Caco-2 (cell line): ENCODE measurements at regions not wholly inside any gene's neighbourhood (a gene's known extent, or its start where the extent isn't known, plus 50 kb on each side); places are given as distances from the start of the nearest gene placed in this dataset.

Experiments
- BruUV-seq: library from RNA; stranded (reverse); fragments of 400-500 nt; replicated peaks from 2 replicates; lab custom pipeline; 2021; lab: Mats Ljungman, UMichigan
- CTCF ChIA-PET: fragments of 300-600 bp; sonication (Branson Sonifier 250); formaldehyde crosslinking; loops from one replicate; lab custom pipeline; 2022; ENCODE audit warnings: antibody characterized with exemption; lab: Charles Lee
- POLR2A ChIA-PET: fragments of 300-600 bp; sonication (Branson Sonifier 250); formaldehyde crosslinking; loops from one replicate; lab custom pipeline; 2022; ENCODE audit warnings: antibody characterized with exemption; lab: Charles Lee
- DNase-seq, 2 experiments: peaks; one replicate each; pipeline versions ENCODE4 v3.0.0 to v3.0.0-alpha.2; 2020 to 2022
- H3K27me3 ChIP-seq: replicated peaks from 2 replicates; pipeline ENCODE4 v1.6.0; 2011; ENCODE audit warnings: low read length; ENCODE audit not compliant: control insufficient read depth, insufficient read depth
- H3K36me3 ChIP-seq: 2 replicates; pipeline ENCODE4 v1.5.1; 2011; ENCODE audit warnings: low read length; ENCODE audit not compliant: control insufficient read depth, insufficient read depth
- H3K4me1 ChIP-seq: fragments of 250-450 bp; sonication (Bioruptor Pico); 2 replicates; pipeline ENCODE4 v1.5.1; 2020; ENCODE audit warnings: mild to moderate bottlenecking
- H3K4me3 ChIP-seq: 2 replicates; pipeline ENCODE4 v1.5.1; 2011; ENCODE audit warnings: low read depth, mild to moderate bottlenecking, control low read depth, low read length
- H3K9me3 ChIP-seq: fragments of 250-450 bp; sonication (Bioruptor Pico); 2 replicates; pipeline ENCODE4 v1.5.1; 2020; ENCODE audit warnings: mild to moderate bottlenecking, moderate library complexity
- H3K27ac Mint-ChIP-seq: one replicate; pipeline ENCODE4 v1.8.0; 2022; ENCODE audit warnings: mixed read lengths; ENCODE audit not compliant: unreplicated experiment
- H3K27me3 Mint-ChIP-seq: one replicate; pipeline ENCODE4 v1.8.0; 2022; ENCODE audit warnings: mixed read lengths; ENCODE audit not compliant: insufficient read depth, unreplicated experiment
- H3K36me3 Mint-ChIP-seq: one replicate; pipeline ENCODE4 v1.8.0; 2022; ENCODE audit warnings: mild to moderate bottlenecking, mixed read lengths; ENCODE audit not compliant: insufficient read depth, unreplicated experiment
- H3K4me1 Mint-ChIP-seq: one replicate; pipeline ENCODE4 v1.8.0; 2022; ENCODE audit warnings: low read depth, mixed read lengths; ENCODE audit not compliant: unreplicated experiment
- H3K4me3 Mint-ChIP-seq: one replicate; pipeline ENCODE4 v1.8.0; 2022; ENCODE audit warnings: mild to moderate bottlenecking, moderate library complexity, mixed read lengths; ENCODE audit not compliant: unreplicated experiment
- H3K9me3 Mint-ChIP-seq: one replicate; pipeline ENCODE4 v1.8.0; 2022; ENCODE audit warnings: mixed read lengths; ENCODE audit not compliant: unreplicated experiment
- intact Hi-C: fragments of 100-400 bp; cut with micrococcal nuclease; formaldehyde crosslinking; loops from one replicate; pipeline ENCODE4 v1.10.0; 2022; ENCODE audit not compliant: unreplicated experiment
- TF ChIP-seq, protein P1 (sequence below), 2 experiments: fragments of 200-600 bp in 1 of 2; IDR thresholded peaks; 1 replicate in 1 of 2; 2 replicates in 1 of 2; pipeline versions ENCODE4 v1.5.1 to v1.8.0; 2011 to 2022; ENCODE audit warnings: antibody characterized with exemption in 1 of 2, control low read depth in 1 of 2, inconsistent platforms in 1 of 2, low read depth in 1 of 2, low read length in 1 of 2, mild to moderate bottlenecking in 1 of 2, moderate library complexity in 1 of 2; ENCODE audit not compliant: insufficient read depth in 1 of 2, severe bottlenecking in 1 of 2, unreplicated experiment in 1 of 2

- intact Hi-C loops, result loop anchor here (1.0 to 10.0 kb wide), 5 partner anchors 40 to 247 kb away; no protein-coding TSS in a partner anchor
- ChIA-PET POLR2A (interaction anchor here (0.6 to 1.7 kb wide), 14 partner anchors 36 to 223 kb away, joined by 3 to 15 read pairs (median 5); partner anchors contain the start of gene HES1), CTCF (interaction anchor here (0.9 to 1.7 kb wide), 4 partner anchors 69 to 227 kb away, joined by 3 to 9 read pairs (median 4); no protein-coding TSS in a partner anchor)
- TF ChIP-seq, protein P1, sequence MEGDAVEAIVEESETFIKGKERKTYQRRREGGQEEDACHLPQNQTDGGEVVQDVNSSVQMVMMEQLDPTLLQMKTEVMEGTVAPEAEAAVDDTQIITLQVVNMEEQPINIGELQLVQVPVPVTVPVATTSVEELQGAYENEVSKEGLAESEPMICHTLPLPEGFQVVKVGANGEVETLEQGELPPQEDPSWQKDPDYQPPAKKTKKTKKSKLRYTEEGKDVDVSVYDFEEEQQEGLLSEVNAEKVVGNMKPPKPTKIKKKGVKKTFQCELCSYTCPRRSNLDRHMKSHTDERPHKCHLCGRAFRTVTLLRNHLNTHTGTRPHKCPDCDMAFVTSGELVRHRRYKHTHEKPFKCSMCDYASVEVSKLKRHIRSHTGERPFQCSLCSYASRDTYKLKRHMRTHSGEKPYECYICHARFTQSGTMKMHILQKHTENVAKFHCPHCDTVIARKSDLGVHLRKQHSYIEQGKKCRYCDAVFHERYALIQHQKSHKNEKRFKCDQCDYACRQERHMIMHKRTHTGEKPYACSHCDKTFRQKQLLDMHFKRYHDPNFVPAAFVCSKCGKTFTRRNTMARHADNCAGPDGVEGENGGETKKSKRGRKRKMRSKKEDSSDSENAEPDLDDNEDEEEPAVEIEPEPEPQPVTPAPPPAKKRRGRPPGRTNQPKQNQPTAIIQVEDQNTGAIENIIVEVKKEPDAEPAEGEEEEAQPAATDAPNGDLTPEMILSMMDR (IDR thresholded peaks at IDR 0.05; ENCODE audit: insufficient read depth in 1 of 2, low read depth in 1 of 2, low read length in 1 of 2, severe bottlenecking in 1 of 2, unreplicated experiment in 1 of 2), result no peak
- Mint-ChIP-seq H3K4me1 (peaks cover 44% of the 10 kb centered on the region), H3K36me3 (no peaks in the 10 kb centered on the region), H3K27me3 (no peaks in the 10 kb centered on the region), H3K4me3 (peak overlapping the region; percentile 74), H3K9me3 (peaks cover 2% of the 10 kb centered on the region), H3K27ac (peak overlapping the region; percentile 90)
- Histone ChIP-seq H3K9me3 (peaks cover 14% of the 10 kb centered on the region; the same call in 1 of the 2 replicates), H3K4me3 (peak overlapping the region; percentile 37), H3K36me3 (no peaks in the 10 kb centered on the region; the same call in none of the 2 replicates), H3K4me1 (peaks cover 73% of the 10 kb centered on the region), H3K27me3 (no peaks in the 10 kb centered on the region)
- BruUV-seq, result no TSS peak
- no peak for DNase-seq
These were observed 224.1 kb upstream of the HES1 start for GRCh38 chr3:193911784-193912340.

- ChIA-PET CTCF (no interaction called here), POLR2A (no interaction called here)
- Mint-ChIP-seq H3K27me3 (no peaks in the 10 kb centered on the region), H3K4me3 (peak overlapping the region; percentile 74), H3K36me3 (no peaks in the 10 kb centered on the region), H3K9me3 (no peaks in the 10 kb centered on the region), H3K27ac (peak overlapping the region; percentile 90), H3K4me1 (peaks cover 49% of the 10 kb centered on the region)
- Histone ChIP-seq H3K9me3 (peaks cover 9% of the 10 kb centered on the region; the same call in 1 of the 2 replicates), H3K36me3 (no peaks in the 10 kb centered on the region; the same call in none of the 2 replicates), H3K4me3 (peak overlapping the region; percentile 37), H3K4me1 (peaks cover 82% of the 10 kb centered on the region), H3K27me3 (no peaks in the 10 kb centered on the region)
- DNase-seq, result no peak
- no TSS peak for BruUV-seq
- TF ChIP-seq, protein P1 (IDR thresholded peaks at IDR 0.05; ENCODE audit: insufficient read depth in 1 of 2, low read depth in 1 of 2, low read length in 1 of 2, severe bottlenecking in 1 of 2, unreplicated experiment in 1 of 2), result no peak
- intact Hi-C loops, result loop anchor here (10.0 kb wide), 1 partner anchor 248 kb away; no protein-coding TSS in a partner anchor
These were observed 223.2 kb upstream of the HES1 start for GRCh38 chr3:193912621-193913178.

GRCh38 chr3:193914602-193915001 lies 221.3 kb upstream of the HES1 start:
- ChIA-PET CTCF (interaction anchor here (0.7 to 1.6 kb wide), 5 partner anchors 39 to 132 kb away, joined by 3 to 8 read pairs (median 3); no protein-coding TSS in a partner anchor), POLR2A (interaction anchor here (0.6 to 1.9 kb wide), 8 partner anchors 42 to 227 kb away, joined by 3 to 17 read pairs (median 5); partner anchors contain the start of gene HES1)
- Mint-ChIP-seq H3K4me1 (peaks cover 65% of the 10 kb centered on the region), H3K36me3 (no peaks in the 10 kb centered on the region), H3K27ac (peak overlapping the region; percentile 32), H3K9me3 (no peaks in the 10 kb centered on the region), H3K4me3 (peak overlapping the region; percentile 43), H3K27me3 (no peaks in the 10 kb centered on the region)
- intact Hi-C loops, result loop anchor here (1.0 to 10.0 kb wide), 10 partner anchors 63 to 401 kb away; partner anchors contain the start of gene HES1
- no peaks in the 10 kb centered on the region; the same call in none of the 2 replicates for H3K36me3 ChIP-seq
- no peaks in the 10 kb centered on the region for H3K27me3 ChIP-seq
- peak in 1 of 2 experiments; percentile 56 for DNase-seq
- no TSS peak for BruUV-seq
- no peaks in the 10 kb centered on the region for H3K9me3 ChIP-seq
- TF ChIP-seq, protein P1 (IDR thresholded peaks at IDR 0.05; ENCODE audit: insufficient read depth in 1 of 2, low read depth in 1 of 2, low read length in 1 of 2, severe bottlenecking in 1 of 2, unreplicated experiment in 1 of 2), result no peak
- peaks cover 76% of the 10 kb centered on the region for H3K4me1 ChIP-seq
- no peak overlapping the region for H3K4me3 ChIP-seq
